Keratinocyte (primary cell): ENCODE measurements at regions not wholly inside any gene's neighbourhood (a gene's known extent, or its start where the extent isn't known, plus 50 kb on each side); places are given as distances from the start of the nearest gene placed in this dataset.

Experiments
- DNase-seq: peaks from one replicate; pipeline ENCODE4 v3.0.0-alpha.2; 2011; ENCODE audit warnings: low read depth, missing footprints, low spot score
- FAIRE-seq: peaks from 2 replicates; lab custom pipeline; 2011; peaks lifted over from hg19 to GRCh38; lab: Jason Lieb, UNC
- H2AFZ ChIP-seq: 2 replicates; pipeline ENCODE4 v1.6.0; 2012; ENCODE audit warnings: low read length, control low read depth, inconsistent platforms; ENCODE audit not compliant: control insufficient read depth
- H3K27ac ChIP-seq: 2 replicates; pipeline ENCODE4 v1.5.1; 2011; ENCODE audit warnings: low read length; ENCODE audit not compliant: control insufficient read depth, insufficient read depth
- H3K27me3 ChIP-seq: 3 replicates; pipeline ENCODE4 v1.6.0; 2011; ENCODE audit warnings: low read length; ENCODE audit not compliant: control insufficient read depth, insufficient read depth; ENCODE audit errors: extremely low read depth
- H3K36me3 ChIP-seq, 2 experiments: 2 replicates in 1 of 2; 3 replicates in 1 of 2; pipeline ENCODE4 v1.5.1; 2011; ENCODE audit warnings: low read length in 2 of 2, mild to moderate bottlenecking in 1 of 2; ENCODE audit not compliant: control insufficient read depth in 2 of 2, insufficient read depth in 2 of 2; ENCODE audit errors: extremely low read depth in 1 of 2
- H3K4me1 ChIP-seq: 3 replicates; pipeline ENCODE4 v1.5.1; 2011; ENCODE audit warnings: low read length; ENCODE audit not compliant: control insufficient read depth, insufficient read depth; ENCODE audit errors: extremely low read depth
- H3K4me2 ChIP-seq: 3 replicates; pipeline ENCODE4 v1.6.0; 2011; ENCODE audit warnings: low read depth, low read length; ENCODE audit not compliant: control insufficient read depth, insufficient read depth; ENCODE audit errors: extremely low read depth
- H3K4me3 ChIP-seq, 3 experiments: fragments of 200-600 bp in 1 of 3; sonication (generic) in 1 of 3; 2 replicates in 2 of 3; 3 replicates in 1 of 3; pipeline ENCODE4 v1.5.1; 2011 to 2016; ENCODE audit warnings: low read length in 3 of 3, mild to moderate bottlenecking in 3 of 3, control low read depth in 2 of 3, inconsistent platforms in 1 of 3, low read depth in 1 of 3, mixed read lengths in 1 of 3, mixed run types in 1 of 3, moderate library complexity in 1 of 3; ENCODE audit not compliant: control insufficient read depth in 2 of 3, insufficient read depth in 2 of 3; ENCODE audit errors: extremely low read depth in 1 of 3
- H3K79me2 ChIP-seq: 2 replicates; pipeline ENCODE4 v1.6.0; 2012; ENCODE audit warnings: low read length; ENCODE audit not compliant: control insufficient read depth, insufficient read depth
- H3K9ac ChIP-seq: 3 replicates; pipeline ENCODE4 v1.6.0; 2011; ENCODE audit warnings: low read length; ENCODE audit not compliant: control insufficient read depth, insufficient read depth; ENCODE audit errors: extremely low read depth
- H3K9me1 ChIP-seq: 3 replicates; pipeline ENCODE4 v1.6.0; 2011; ENCODE audit warnings: low read length; ENCODE audit not compliant: control insufficient read depth, insufficient read depth; ENCODE audit errors: extremely low read depth
- H3K9me3 ChIP-seq: 2 replicates; pipeline ENCODE4 v1.5.1; 2012; ENCODE audit warnings: low read depth, low read length; ENCODE audit not compliant: control insufficient read depth
- H4K20me1 ChIP-seq: 3 replicates; pipeline ENCODE4 v1.6.0; 2011; ENCODE audit warnings: low read length; ENCODE audit not compliant: control insufficient read depth, insufficient read depth; ENCODE audit errors: extremely low read depth
- EZH2 ChIP-seq: IDR thresholded peaks from one replicate; pipeline ENCODE4 v1.6.1; 2012; ENCODE audit warnings: inconsistent platforms, mild to moderate bottlenecking, low read length, moderate library complexity
- dilution Hi-C: fragments of 300-500 bp; cut with MboI; formaldehyde crosslinking; loops from one replicate; pipeline ENCODE4 v1.7.0; 2020; ENCODE audit warnings: low sequenced_read_pairs; ENCODE audit not compliant: extremely low pct_ligation_motif_present
- TF ChIP-seq, protein P1 (sequence below), 3 experiments: IDR thresholded peaks in 1 of 3; conservative IDR thresholded peaks in 1 of 3; optimal IDR thresholded peaks in 1 of 3; 2 replicates in 2 of 3; 3 replicates in 1 of 3; pipeline versions ENCODE3 to v1.5.1; 2011; ENCODE audit warnings: low read length in 3 of 3, mild to moderate bottlenecking in 3 of 3, moderate library complexity in 2 of 3, control low read depth in 1 of 3, inconsistent platforms in 1 of 3; ENCODE audit not compliant: insufficient read depth in 2 of 3; ENCODE audit errors: extremely low read depth in 1 of 3

DNA sequence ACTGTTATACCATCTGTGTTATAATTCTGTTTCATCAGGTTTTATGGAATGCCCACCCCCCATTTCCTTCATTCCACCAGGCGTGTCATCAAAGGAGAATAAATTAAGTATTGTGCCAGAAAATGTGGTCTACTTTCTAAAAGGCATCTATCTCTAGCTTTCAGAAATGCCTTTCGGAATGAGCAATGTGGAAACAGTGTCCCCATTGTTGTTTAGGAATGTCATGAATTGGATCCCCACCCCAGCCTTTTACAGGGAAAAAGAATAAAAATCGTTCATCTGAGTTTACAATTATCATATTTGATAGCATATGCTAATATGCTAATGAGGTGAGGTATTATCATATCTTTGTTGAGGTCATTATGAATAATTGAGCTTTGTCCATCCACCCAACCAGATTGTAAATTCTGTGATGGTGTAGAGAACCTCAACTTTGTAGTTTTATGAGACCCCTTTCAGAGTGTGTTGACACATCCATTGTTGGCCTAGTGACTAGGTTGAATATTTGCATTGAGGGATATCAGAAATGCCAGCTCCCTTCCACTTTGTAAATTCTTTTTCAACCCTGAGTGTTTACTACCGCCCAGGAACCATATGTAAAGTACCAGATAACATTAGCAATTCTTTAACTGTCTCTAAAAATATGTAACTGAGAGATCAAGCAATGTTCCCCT lies 56.2 kb upstream of the CCDC160 start:
- dilution Hi-C loops, result no loop called here
- Histone ChIP-seq H3K9me3 (no peaks in the 10 kb centered on the region), H3K4me3 (no peak overlapping the region), H3K27me3 (no peaks in the 10 kb centered on the region), H3K4me1 (no peaks in the 10 kb centered on the region), H3K79me2 (no peaks in the 10 kb centered on the region), H4K20me1 (no peaks in the 10 kb centered on the region), H3K4me2 (no peak overlapping the region), H3K9me1 (no peaks in the 10 kb centered on the region), H3K27ac (no peak overlapping the region), H3K36me3 (no peaks in the 10 kb centered on the region), H2AFZ (no peak overlapping the region), H3K9ac (no peak overlapping the region)
- DNase-seq (no peak), FAIRE-seq (no peak)
- TF ChIP-seq EZH2, result no peak
- TF ChIP-seq, protein P1, sequence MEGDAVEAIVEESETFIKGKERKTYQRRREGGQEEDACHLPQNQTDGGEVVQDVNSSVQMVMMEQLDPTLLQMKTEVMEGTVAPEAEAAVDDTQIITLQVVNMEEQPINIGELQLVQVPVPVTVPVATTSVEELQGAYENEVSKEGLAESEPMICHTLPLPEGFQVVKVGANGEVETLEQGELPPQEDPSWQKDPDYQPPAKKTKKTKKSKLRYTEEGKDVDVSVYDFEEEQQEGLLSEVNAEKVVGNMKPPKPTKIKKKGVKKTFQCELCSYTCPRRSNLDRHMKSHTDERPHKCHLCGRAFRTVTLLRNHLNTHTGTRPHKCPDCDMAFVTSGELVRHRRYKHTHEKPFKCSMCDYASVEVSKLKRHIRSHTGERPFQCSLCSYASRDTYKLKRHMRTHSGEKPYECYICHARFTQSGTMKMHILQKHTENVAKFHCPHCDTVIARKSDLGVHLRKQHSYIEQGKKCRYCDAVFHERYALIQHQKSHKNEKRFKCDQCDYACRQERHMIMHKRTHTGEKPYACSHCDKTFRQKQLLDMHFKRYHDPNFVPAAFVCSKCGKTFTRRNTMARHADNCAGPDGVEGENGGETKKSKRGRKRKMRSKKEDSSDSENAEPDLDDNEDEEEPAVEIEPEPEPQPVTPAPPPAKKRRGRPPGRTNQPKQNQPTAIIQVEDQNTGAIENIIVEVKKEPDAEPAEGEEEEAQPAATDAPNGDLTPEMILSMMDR (optimal IDR thresholded peaks at IDR 0.05 in 1 of 3, IDR thresholded peaks at IDR 0.05 in 1 of 3, conservative IDR thresholded peaks at IDR 0.05 in 1 of 3; ENCODE audit: extremely low read depth in 1 of 3, insufficient read depth in 2 of 3, low read length in 3 of 3), result no peak

DNA sequence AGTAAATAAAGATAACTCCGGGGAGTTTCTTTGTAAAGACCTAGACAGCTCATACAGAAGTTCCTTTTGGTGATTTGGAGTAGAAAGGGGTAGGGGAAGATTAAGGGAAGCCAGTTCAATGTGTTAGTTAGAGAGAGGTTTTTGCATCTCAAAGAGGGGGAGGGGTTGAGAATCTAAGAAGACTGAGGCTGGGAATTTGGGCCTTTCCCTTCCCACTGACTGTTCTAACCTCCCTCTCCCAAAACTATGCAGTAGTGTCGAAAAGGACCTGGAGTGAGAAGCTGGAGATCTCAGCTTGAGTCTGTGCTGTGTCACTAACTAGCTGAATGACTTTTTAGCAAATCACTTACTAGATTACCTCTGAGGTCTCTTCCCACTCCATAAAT lies 55.7 kb upstream of the CCDC160 start:
- Histone ChIP-seq H3K9me1 (no peaks in the 10 kb centered on the region), H3K4me1 (no peaks in the 10 kb centered on the region), H3K27me3 (no peaks in the 10 kb centered on the region), H3K79me2 (no peaks in the 10 kb centered on the region), H4K20me1 (no peaks in the 10 kb centered on the region), H2AFZ (no peak overlapping the region), H3K36me3 (no peaks in the 10 kb centered on the region), H3K9me3 (no peaks in the 10 kb centered on the region), H3K27ac (no peak overlapping the region), H3K4me3 (no peak overlapping the region), H3K9ac (no peak overlapping the region), H3K4me2 (no peak overlapping the region)
- TF ChIP-seq, protein P1 (optimal IDR thresholded peaks at IDR 0.05 in 1 of 3, IDR thresholded peaks at IDR 0.05 in 1 of 3, conservative IDR thresholded peaks at IDR 0.05 in 1 of 3; ENCODE audit: extremely low read depth in 1 of 3, insufficient read depth in 2 of 3, low read length in 3 of 3), result no peak
- TF ChIP-seq EZH2, result no peak
- dilution Hi-C loops, result no loop called here
- DNase-seq (no peak), FAIRE-seq (no peak)
